Liver (tissue), 8 donors: ENCODE measurements at regions not wholly inside any gene's neighbourhood (a gene's known extent, or its start where the extent isn't known, plus 50 kb on each side); places are given as distances from the start of the nearest gene placed in this dataset.

Source experiments
- DNase-seq: peaks from one replicate; pipeline ENCODE4 v3.0.0-alpha.2; 2017; ENCODE audit warnings: low spot score
- H3K27ac ChIP-seq, 2 donors: one replicate each; pipeline ENCODE4 v1.7.0; 2013; ENCODE audit warnings: inconsistent platforms in 2 of 2, low read length in 2 of 2, control low read depth in 1 of 2, low read depth in 1 of 2, mild to moderate bottlenecking in 1 of 2
- H3K27me3 ChIP-seq, 4 donors: one replicate each; pipeline versions ENCODE4 v1.6.1 to v1.7.0; 2013; ENCODE audit warnings: low read length in 3 of 4, inconsistent platforms in 1 of 4, mild to moderate bottlenecking in 1 of 4, moderate library complexity in 1 of 4; ENCODE audit not compliant: control insufficient read depth in 4 of 4, insufficient read depth in 4 of 4
- H3K36me3 ChIP-seq, 4 donors: one replicate each; pipeline versions ENCODE4 v1.6.1 to v1.7.0; 2013; ENCODE audit warnings: low read length in 3 of 4, mild to moderate bottlenecking in 3 of 4, low read depth in 1 of 4, moderate library complexity in 1 of 4; ENCODE audit not compliant: control insufficient read depth in 4 of 4, insufficient read depth in 3 of 4
- H3K4me1 ChIP-seq, 4 donors: one replicate each; pipeline versions ENCODE4 v1.6.1 to v1.7.0; 2013; ENCODE audit warnings: low read length in 3 of 4, mild to moderate bottlenecking in 3 of 4, moderate library complexity in 1 of 4; ENCODE audit not compliant: control insufficient read depth in 4 of 4, insufficient read depth in 4 of 4
- H3K4me3 ChIP-seq, 3 donors: one replicate each; pipeline versions ENCODE4 v1.6.1 to v1.7.0; 2013; ENCODE audit warnings: low read length in 3 of 3, control low read depth in 1 of 3, low read depth in 1 of 3, mild to moderate bottlenecking in 1 of 3
- H3K9ac ChIP-seq, 2 donors: one replicate each; pipeline ENCODE4 v1.7.0; 2013; ENCODE audit warnings: low read length in 2 of 2, mild to moderate bottlenecking in 2 of 2, moderate library complexity in 2 of 2, control low read depth in 1 of 2, low read depth in 1 of 2
- H3K9me3 ChIP-seq, 4 donors: one replicate each; pipeline versions ENCODE4 v1.6.1 to v1.7.0; 2013; ENCODE audit warnings: low read length in 3 of 4; ENCODE audit not compliant: control insufficient read depth in 4 of 4
- EGR1 ChIP-seq, 2 donors: IDR thresholded peaks; 2 replicates each; pipeline ENCODE4 v1.6.1; 2016 to 2018; ENCODE audit warnings: antibody characterized with exemption in 2 of 2, low read depth in 2 of 2
- FOXA1 ChIP-seq: IDR thresholded peaks from 2 replicates; pipeline ENCODE4 v1.6.1; 2016; ENCODE audit warnings: antibody characterized with exemption
- FOXA2 ChIP-seq: IDR thresholded peaks from 2 replicates; pipeline ENCODE4 v1.6.1; 2016; ENCODE audit warnings: antibody characterized with exemption
- HNF4A ChIP-seq, 2 donors: conservative IDR thresholded peaks; 2 replicates each; pipeline ENCODE4 v1.6.1; 2016; ENCODE audit warnings: antibody characterized with exemption in 2 of 2, mild to moderate bottlenecking in 2 of 2
- HNF4G ChIP-seq: IDR thresholded peaks from 2 replicates; pipeline ENCODE4 v1.6.1; 2016; ENCODE audit warnings: antibody characterized with exemption
- JUND ChIP-seq, 2 donors: IDR thresholded peaks; 2 replicates each; pipeline ENCODE4 v1.6.1; 2016; ENCODE audit warnings: antibody characterized with exemption in 2 of 2
- MAX ChIP-seq: IDR thresholded peaks from 2 replicates; pipeline ENCODE4 v1.6.1; 2016; ENCODE audit warnings: antibody characterized with exemption
- NR2F2 ChIP-seq: IDR thresholded peaks from 2 replicates; pipeline ENCODE4 v1.6.1; 2016; ENCODE audit warnings: antibody characterized with exemption
- RAD21 ChIP-seq, 2 donors: IDR thresholded peaks; 2 replicates each; pipeline ENCODE4 v1.6.1; 2016; ENCODE audit warnings: antibody characterized with exemption in 2 of 2, mild to moderate bottlenecking in 2 of 2
- RXRA ChIP-seq, 2 donors: IDR thresholded peaks; 2 replicates each; pipeline ENCODE4 v1.6.1; 2017 to 2018; ENCODE audit warnings: antibody characterized with exemption in 2 of 2, mild to moderate bottlenecking in 1 of 2
- SP1 ChIP-seq: IDR thresholded peaks from 2 replicates; pipeline ENCODE4 v1.6.1; 2018; ENCODE audit warnings: antibody characterized with exemption, mild to moderate bottlenecking
- TAF1 ChIP-seq: conservative IDR thresholded peaks from 2 replicates; pipeline ENCODE4 v1.6.1; 2016; ENCODE audit warnings: antibody characterized with exemption, mild to moderate bottlenecking
- YY1 ChIP-seq: IDR thresholded peaks from 2 replicates; pipeline ENCODE4 v1.6.1; 2016; ENCODE audit warnings: antibody characterized with exemption, mild to moderate bottlenecking
- ZBTB33 ChIP-seq: IDR thresholded peaks from 2 replicates; pipeline ENCODE4 v1.6.1; 2016; ENCODE audit warnings: antibody characterized with exemption
- WGBS: extraction: QIAGEN DNeasy Blood & Tissue Kit; methylation state at CpG from one replicate; pipeline ENCODE4 v1.1.7; 2013; 5-methylcytosine and 5-hydroxymethylcytosine counted together
- TF ChIP-seq, protein P1 (sequence below): IDR thresholded peaks from 2 replicates; pipeline ENCODE4 v1.6.1; 2016; ENCODE audit warnings: antibody characterized with exemption
- TF ChIP-seq, protein P2 (sequence below): IDR thresholded peaks from 2 replicates; pipeline ENCODE4 v1.6.1; 2016; ENCODE audit warnings: antibody characterized with exemption, mild to moderate bottlenecking
- TF ChIP-seq, protein P3 (sequence below): fragments of 150-350 bp; IDR thresholded peaks from 2 replicates; pipeline ENCODE4 v1.5.1; 2017; ENCODE audit warnings: improper control_type of control experiment, low read depth, low read length; ENCODE audit not compliant: missing input control
- donor health status: healthy.
- donor health status: healthy.
- donor health status: healthy.
- donor health status: healthy.
- donor health status: healthy.

DNA sequence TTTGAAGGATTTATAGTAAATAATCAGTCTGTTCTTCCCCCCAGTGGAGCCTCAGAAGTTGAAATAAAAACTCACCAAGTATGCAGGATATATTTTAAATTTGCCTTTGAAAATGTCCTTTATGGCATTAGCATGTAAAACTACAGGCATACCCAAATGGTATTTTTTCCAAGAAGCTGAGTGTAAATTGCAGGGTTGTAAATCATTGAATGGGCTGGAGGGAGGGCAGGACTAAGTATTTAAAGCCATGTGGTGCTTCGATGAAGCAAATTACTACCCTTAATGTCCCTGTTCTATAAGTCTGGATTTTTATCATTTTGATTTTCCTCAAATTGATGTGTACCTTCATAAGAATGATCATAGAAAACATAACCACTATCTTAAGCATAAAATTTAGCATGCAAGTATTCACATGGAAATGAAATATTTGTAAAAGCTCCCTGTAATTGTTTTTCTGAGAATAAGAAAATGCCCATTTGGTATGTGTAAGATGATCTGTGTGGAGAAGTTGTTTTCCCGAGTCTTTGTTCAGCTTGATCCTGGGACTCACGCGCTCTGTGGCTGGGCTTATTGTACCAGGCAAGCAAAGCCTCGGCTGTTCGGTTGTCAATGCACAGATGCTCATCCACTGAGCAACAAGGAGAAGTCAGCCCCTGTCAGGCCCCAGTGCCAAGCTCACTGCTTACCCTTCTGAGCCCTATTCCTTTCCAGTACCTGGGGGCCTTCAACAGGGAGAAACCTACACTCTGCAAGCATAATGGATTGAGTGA lies 66.7 kb downstream of the CD164 start:
- Histone ChIP-seq H3K36me3 (no peaks in the 10 kb centered on the region), H3K9me3 (no peaks in the 10 kb centered on the region), H3K4me1 (peaks cover 9 to 26% (median 21%) of the 10 kb centered on the region in 4 donors), H3K27ac (no peak overlapping the region), H3K27me3 (no peaks in the 10 kb centered on the region), H3K9ac (no peak overlapping the region), H3K4me3 (no peak overlapping the region)
- no peak for TF ChIP-seq RAD21 (IDR thresholded peaks at IDR 0.05)
- no peak for TF ChIP-seq JUND (IDR thresholded peaks at IDR 0.05)
- no peak for TF ChIP-seq TAF1
- TF ChIP-seq, protein P1, sequence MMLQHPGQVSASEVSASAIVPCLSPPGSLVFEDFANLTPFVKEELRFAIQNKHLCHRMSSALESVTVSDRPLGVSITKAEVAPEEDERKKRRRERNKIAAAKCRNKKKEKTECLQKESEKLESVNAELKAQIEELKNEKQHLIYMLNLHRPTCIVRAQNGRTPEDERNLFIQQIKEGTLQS = no peak
- TF ChIP-seq FOXA1 = no peak
- no peak for TF ChIP-seq MAX
- TF ChIP-seq, protein P2, sequence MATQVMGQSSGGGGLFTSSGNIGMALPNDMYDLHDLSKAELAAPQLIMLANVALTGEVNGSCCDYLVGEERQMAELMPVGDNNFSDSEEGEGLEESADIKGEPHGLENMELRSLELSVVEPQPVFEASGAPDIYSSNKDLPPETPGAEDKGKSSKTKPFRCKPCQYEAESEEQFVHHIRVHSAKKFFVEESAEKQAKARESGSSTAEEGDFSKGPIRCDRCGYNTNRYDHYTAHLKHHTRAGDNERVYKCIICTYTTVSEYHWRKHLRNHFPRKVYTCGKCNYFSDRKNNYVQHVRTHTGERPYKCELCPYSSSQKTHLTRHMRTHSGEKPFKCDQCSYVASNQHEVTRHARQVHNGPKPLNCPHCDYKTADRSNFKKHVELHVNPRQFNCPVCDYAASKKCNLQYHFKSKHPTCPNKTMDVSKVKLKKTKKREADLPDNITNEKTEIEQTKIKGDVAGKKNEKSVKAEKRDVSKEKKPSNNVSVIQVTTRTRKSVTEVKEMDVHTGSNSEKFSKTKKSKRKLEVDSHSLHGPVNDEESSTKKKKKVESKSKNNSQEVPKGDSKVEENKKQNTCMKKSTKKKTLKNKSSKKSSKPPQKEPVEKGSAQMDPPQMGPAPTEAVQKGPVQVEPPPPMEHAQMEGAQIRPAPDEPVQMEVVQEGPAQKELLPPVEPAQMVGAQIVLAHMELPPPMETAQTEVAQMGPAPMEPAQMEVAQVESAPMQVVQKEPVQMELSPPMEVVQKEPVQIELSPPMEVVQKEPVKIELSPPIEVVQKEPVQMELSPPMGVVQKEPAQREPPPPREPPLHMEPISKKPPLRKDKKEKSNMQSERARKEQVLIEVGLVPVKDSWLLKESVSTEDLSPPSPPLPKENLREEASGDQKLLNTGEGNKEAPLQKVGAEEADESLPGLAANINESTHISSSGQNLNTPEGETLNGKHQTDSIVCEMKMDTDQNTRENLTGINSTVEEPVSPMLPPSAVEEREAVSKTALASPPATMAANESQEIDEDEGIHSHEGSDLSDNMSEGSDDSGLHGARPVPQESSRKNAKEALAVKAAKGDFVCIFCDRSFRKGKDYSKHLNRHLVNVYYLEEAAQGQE = no peak
- TF ChIP-seq SP1 = no peak
- no peak for TF ChIP-seq NR2F2
- no peak for TF ChIP-seq FOXA2
- TF ChIP-seq EGR1 (IDR thresholded peaks at IDR 0.05; ENCODE audit: low read depth in 2 of 2) = no peak
- DNase-seq = no peak
- WGBS = 93% methylated on average over 6 of the region's 6 CpGs

- TF ChIP-seq YY1 (no peak), RXRA (IDR thresholded peaks at IDR 0.05) (no peak), HNF4G (no peak), HNF4A (conservative IDR thresholded peaks at IDR 0.05) (no peak), ZBTB33 (no peak), SP1 (no peak), MAX (no peak), TAF1 (no peak), NR2F2 (no peak)
- TF ChIP-seq, protein P1 = no peak
- TF ChIP-seq, protein P3, sequence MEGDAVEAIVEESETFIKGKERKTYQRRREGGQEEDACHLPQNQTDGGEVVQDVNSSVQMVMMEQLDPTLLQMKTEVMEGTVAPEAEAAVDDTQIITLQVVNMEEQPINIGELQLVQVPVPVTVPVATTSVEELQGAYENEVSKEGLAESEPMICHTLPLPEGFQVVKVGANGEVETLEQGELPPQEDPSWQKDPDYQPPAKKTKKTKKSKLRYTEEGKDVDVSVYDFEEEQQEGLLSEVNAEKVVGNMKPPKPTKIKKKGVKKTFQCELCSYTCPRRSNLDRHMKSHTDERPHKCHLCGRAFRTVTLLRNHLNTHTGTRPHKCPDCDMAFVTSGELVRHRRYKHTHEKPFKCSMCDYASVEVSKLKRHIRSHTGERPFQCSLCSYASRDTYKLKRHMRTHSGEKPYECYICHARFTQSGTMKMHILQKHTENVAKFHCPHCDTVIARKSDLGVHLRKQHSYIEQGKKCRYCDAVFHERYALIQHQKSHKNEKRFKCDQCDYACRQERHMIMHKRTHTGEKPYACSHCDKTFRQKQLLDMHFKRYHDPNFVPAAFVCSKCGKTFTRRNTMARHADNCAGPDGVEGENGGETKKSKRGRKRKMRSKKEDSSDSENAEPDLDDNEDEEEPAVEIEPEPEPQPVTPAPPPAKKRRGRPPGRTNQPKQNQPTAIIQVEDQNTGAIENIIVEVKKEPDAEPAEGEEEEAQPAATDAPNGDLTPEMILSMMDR = no peak
- Histone ChIP-seq H3K27ac (no peak overlapping the region), H3K27me3 (no peaks in the 10 kb centered on the region), H3K9ac (no peak overlapping the region), H3K36me3 (no peaks in the 10 kb centered on the region), H3K9me3 (no peaks in the 10 kb centered on the region), H3K4me1 (peaks cover 9 to 25% (median 21%) of the 10 kb centered on the region in 4 donors), H3K4me3 (no peak overlapping the region)
- DNase-seq = no peak
- WGBS = 95% methylated on average over 12 of the region's 12 CpGs
These were observed 68.0 kb downstream of the CD164 start for GRCh38 chr6:109314313-109314712.
